Prostate gland (tissue), 2 donors: ENCODE measurements at regions not wholly inside any gene's neighbourhood (a gene's known extent, or its start where the extent isn't known, plus 50 kb on each side); places are given as distances from the start of the nearest gene placed in this dataset.

Experiments used
- DNase-seq: peaks from one replicate; pipeline ENCODE4 v3.0.0-alpha.2; 2019; ENCODE audit warnings: low spot score
- H3K27ac ChIP-seq, 2 donors: fragments of 200-600 bp; sonication (generic); 2 replicates each; pipeline ENCODE4 v1.5.1; 2017 to 2019
- H3K27me3 ChIP-seq: fragments of 200-600 bp; sonication (generic); replicated peaks from 2 replicates; pipeline ENCODE4 v1.5.1; 2019; ENCODE audit not compliant: insufficient read depth
- H3K36me3 ChIP-seq, 2 donors: fragments of 200-600 bp; sonication (generic); 1 replicate in 1 of 2; 2 replicates in 1 of 2; pipeline versions ENCODE4 v1.5.1 to v1.8.1; 2017 to 2019
- H3K4me1 ChIP-seq: fragments of 200-600 bp; sonication (generic); replicated peaks from 2 replicates; pipeline ENCODE4 v1.5.1; 2019
- H3K4me3 ChIP-seq, 2 donors: fragments of 200-600 bp; sonication (generic); 2 replicates each; pipeline ENCODE4 v1.5.1; 2017 to 2019
- H3K9me3 ChIP-seq: fragments of 200-600 bp; sonication (generic); 2 replicates; pipeline ENCODE4 v1.5.1; 2017
- CTCF ChIP-seq, 4 experiments: fragments of 200-600 bp in 2 of 4; fragments of 450-650 bp in 2 of 4; sonication (generic) in 2 of 4; IDR thresholded peaks; 1 replicate in 3 of 4; 2 replicates in 1 of 4; pipeline ENCODE4 v1.5.1; 2016 to 2019; ENCODE audit warnings: antibody characterized with exemption in 4 of 4, mild to moderate bottlenecking in 2 of 4, moderate library complexity in 2 of 4
- POLR2A ChIP-seq: fragments of 450-650 bp; IDR thresholded peaks from one replicate; pipeline ENCODE4 v1.6.1; 2016; ENCODE audit warnings: antibody characterized with exemption, mild to moderate bottlenecking
- POLR2AphosphoS5 ChIP-seq: sonication (generic); formaldehyde crosslinking; IDR thresholded peaks from one replicate; pipeline ENCODE4 v1.6.1; 2017; ENCODE audit warnings: antibody characterized with exemption
- WGBS: methylation state at CpG from one replicate; pipeline ENCODE4 v1.1.5; 2018; 5-methylcytosine and 5-hydroxymethylcytosine counted together
- intact Hi-C: fragments of 100-400 bp; cut with DNase I; formaldehyde crosslinking; loops from one replicate; pipeline ENCODE4 v1.14.2; 2022

- DNase-seq, result no peak
- no peak overlapping the region for H3K27ac ChIP-seq
- intact Hi-C loops, result no loop called here
- WGBS, result 62% methylated on average over 5 of the region's 5 CpGs
- no peak for TF ChIP-seq POLR2AphosphoS5
- TF ChIP-seq POLR2A, result no peak
- no peak for TF ChIP-seq CTCF (IDR thresholded peaks at IDR 0.05)
- no peaks in the 10 kb centered on the region for H3K27me3 ChIP-seq
- no peaks in the 10 kb centered on the region for H3K9me3 ChIP-seq
- H3K4me1 ChIP-seq, result no peaks in the 10 kb centered on the region
- no peaks in the 10 kb centered on the region for H3K36me3 ChIP-seq
- H3K4me3 ChIP-seq, result no peak overlapping the region
Observed at GRCh38 chr19:28977826-28978225, 235.1 kb downstream of the UQCRFS1 start.

DNA sequence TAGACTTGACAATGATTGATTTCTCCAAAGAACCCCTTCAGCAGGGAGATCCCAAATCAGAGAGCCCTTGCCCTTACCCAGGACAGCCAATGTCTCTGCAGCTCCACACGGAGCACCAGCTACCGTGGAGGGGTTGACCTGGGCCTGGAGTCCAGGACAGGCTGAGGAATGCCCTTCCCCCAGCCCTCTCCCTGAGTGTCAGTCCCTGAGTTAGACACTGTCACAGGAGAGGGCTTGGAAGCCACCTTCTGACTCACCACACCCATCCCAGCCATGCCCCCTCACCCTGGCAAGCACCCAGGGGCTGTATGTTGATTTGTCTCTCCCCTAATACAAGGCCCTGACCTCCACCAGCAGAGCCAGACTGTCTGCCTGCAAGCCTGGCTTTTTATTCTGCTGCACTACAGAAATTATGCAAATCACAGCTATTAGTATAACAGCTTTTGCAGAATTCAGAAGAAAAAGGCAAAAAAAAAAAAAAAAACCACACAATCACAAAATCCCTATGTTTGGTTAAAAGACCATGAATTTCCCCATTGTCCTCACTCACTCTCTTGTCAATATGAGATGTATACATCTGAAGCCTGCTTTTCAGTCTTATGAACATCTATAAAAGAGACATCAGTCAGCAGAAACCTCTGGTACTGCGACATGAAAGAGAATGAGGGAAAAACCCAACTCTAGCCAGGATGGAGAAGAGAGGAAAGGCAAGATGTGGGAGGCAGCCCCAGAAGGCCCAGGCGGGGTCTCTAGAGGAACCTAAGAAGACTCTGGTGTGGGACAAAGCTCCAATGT is 240.7 kb downstream of the UQCRFS1 start:
- DNase-seq, result no peak
- TF ChIP-seq POLR2AphosphoS5 (no peak), CTCF (IDR thresholded peaks at IDR 0.05) (no peak), POLR2A (no peak)
- WGBS, result 63% methylated on average over 4 of the region's 4 CpGs

GRCh38 chr19:28971513-28971912 is 241.4 kb downstream of the UQCRFS1 start:
- H3K27ac ChIP-seq, result no peak overlapping the region
- H3K4me3 ChIP-seq, result no peak overlapping the region
- TF ChIP-seq POLR2AphosphoS5 (no peak), POLR2A (no peak), CTCF (IDR thresholded peaks at IDR 0.05) (no peak)
- WGBS, result 80% methylated on average over 2 of the region's 2 CpGs
- intact Hi-C loops, result no loop called here
- DNase-seq, result no peak
- no peaks in the 10 kb centered on the region for H3K4me1 ChIP-seq
- H3K9me3 ChIP-seq, result no peaks in the 10 kb centered on the region
- no peaks in the 10 kb centered on the region for H3K27me3 ChIP-seq
- no peaks in the 10 kb centered on the region for H3K36me3 ChIP-seq

More for the DNA sequence above, 240.7 kb downstream of the UQCRFS1 start:
- Histone ChIP-seq H3K27ac (no peak overlapping the region), H3K36me3 (no peaks in the 10 kb centered on the region), H3K4me3 (no peak overlapping the region), H3K27me3 (no peaks in the 10 kb centered on the region), H3K4me1 (no peaks in the 10 kb centered on the region), H3K9me3 (no peaks in the 10 kb centered on the region)
- intact Hi-C loops, result no loop called here

GRCh38 chr19:28971049-28971448 is 241.9 kb downstream of the UQCRFS1 start:
- TF ChIP-seq POLR2A, result no peak
- TF ChIP-seq CTCF (IDR thresholded peaks at IDR 0.05), result no peak
- TF ChIP-seq POLR2AphosphoS5, result no peak
- no peak overlapping the region for H3K27ac ChIP-seq
- no peaks in the 10 kb centered on the region for H3K9me3 ChIP-seq
- no peak overlapping the region for H3K4me3 ChIP-seq
- no peaks in the 10 kb centered on the region for H3K36me3 ChIP-seq
- 46% methylated on average over 6 of the region's 6 CpGs for WGBS
- intact Hi-C loops, result no loop called here
- H3K27me3 ChIP-seq, result no peaks in the 10 kb centered on the region
- no peak for DNase-seq
- H3K4me1 ChIP-seq, result no peaks in the 10 kb centered on the region

DNA sequence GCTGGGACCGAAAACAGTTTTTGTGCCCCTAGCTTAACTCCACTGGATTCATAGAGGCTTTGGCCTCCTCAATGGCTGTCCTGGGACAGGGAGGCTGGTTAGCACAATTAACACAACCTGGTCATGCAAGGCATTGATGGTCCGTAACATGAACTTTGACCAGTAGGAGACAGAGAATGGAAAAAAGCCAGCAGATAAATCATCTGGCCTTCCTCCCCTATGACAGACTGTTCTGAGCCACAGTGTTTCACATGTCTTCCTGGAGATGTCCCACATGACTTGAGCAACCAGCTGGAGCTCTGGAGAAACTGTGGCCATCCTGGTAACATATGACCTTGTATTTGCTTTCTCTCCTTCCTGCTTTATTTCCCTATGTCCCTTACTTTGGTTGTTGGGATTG is 244.2 kb downstream of the UQCRFS1 start:
- intact Hi-C loops, result no loop called here
- no peak overlapping the region for H3K27ac ChIP-seq
- 96% methylated on average over 2 of the region's 2 CpGs for WGBS
- H3K27me3 ChIP-seq, result no peaks in the 10 kb centered on the region
- H3K36me3 ChIP-seq, result no peaks in the 10 kb centered on the region
- no peaks in the 10 kb centered on the region for H3K9me3 ChIP-seq
- H3K4me1 ChIP-seq, result no peaks in the 10 kb centered on the region
- no peak overlapping the region for H3K4me3 ChIP-seq
- no peak for TF ChIP-seq CTCF (IDR thresholded peaks at IDR 0.05)
- no peak for TF ChIP-seq POLR2A
- TF ChIP-seq POLR2AphosphoS5, result no peak
- no peak for DNase-seq
